HepG2 (cell line): ENCODE measurements at regions not wholly inside any gene's neighbourhood (a gene's known extent, or its start where the extent isn't known, plus 50 kb on each side); places are given as distances from the start of the nearest gene placed in this dataset.

Source experiments
- ADNP ChIP-seq: sonication (generic); formaldehyde crosslinking; IDR thresholded peaks from 2 replicates; pipeline ENCODE4 v1.4.0; 2020; ENCODE audit warnings: missing genetic modification reagents
- CREB1 ChIP-seq, 2 experiments: fragments of 450-650 bp in 1 of 2; IDR thresholded peaks; 2 replicates each; pipeline ENCODE4 v1.6.1; 2016 to 2017; ENCODE audit warnings: control low read depth in 1 of 2, mild to moderate bottlenecking in 1 of 2, missing compliant biosample characterization in 1 of 2, missing genetic modification characterization in 1 of 2
- HINFP ChIP-seq: sonication (generic); formaldehyde crosslinking; IDR thresholded peaks from 2 replicates; pipeline ENCODE4 v1.4.0; 2020; ENCODE audit warnings: low read depth, mild to moderate bottlenecking, missing genetic modification reagents
- HOXD1 ChIP-seq: sonication (generic); formaldehyde crosslinking; IDR thresholded peaks from 2 replicates; pipeline ENCODE4 v1.5.0; 2020; ENCODE audit warnings: missing genetic modification reagents
- SNAPC4 ChIP-seq: sonication (generic); formaldehyde crosslinking; IDR thresholded peaks from 2 replicates; pipeline ENCODE4 v1.4.0; 2020; ENCODE audit warnings: mild to moderate bottlenecking, missing genetic modification reagents
- ZBTB37 ChIP-seq: sonication (generic); formaldehyde crosslinking; IDR thresholded peaks from 2 replicates; pipeline ENCODE4 v1.4.0; 2020; ENCODE audit warnings: mild to moderate bottlenecking, missing genetic modification reagents
- ZNF136 ChIP-seq: sonication (generic); formaldehyde crosslinking; IDR thresholded peaks from 2 replicates; pipeline ENCODE4 v1.8.1; 2022; ENCODE audit warnings: low read depth, mild to moderate bottlenecking, moderate library complexity, missing genetic modification reagents
- ZNF251 ChIP-seq: sonication (generic); formaldehyde crosslinking; IDR thresholded peaks from 2 replicates; pipeline ENCODE4 v1.9.0; 2021; ENCODE audit warnings: mild to moderate bottlenecking, missing genetic modification reagents
- ZNF441 ChIP-seq: sonication (generic); formaldehyde crosslinking; IDR thresholded peaks from 2 replicates; pipeline ENCODE4 v1.7.0; 2021; ENCODE audit warnings: missing genetic modification reagents, borderline replicate concordance
- ZNF652 ChIP-seq: IDR thresholded peaks from 2 replicates; pipeline ENCODE4 v1.6.1; 2016; ENCODE audit warnings: low read depth, borderline replicate concordance

- TF ChIP-seq HINFP (CRISPR knock-in tag): no peak
- TF ChIP-seq ZNF251: no peak
- no peak for TF ChIP-seq SNAPC4 (CRISPR knock-in tag)
- no peak for TF ChIP-seq ZBTB37
- no peak for TF ChIP-seq ZNF136 (CRISPR knock-in tag)
- no peak for TF ChIP-seq ZNF652
- no peak for TF ChIP-seq ZNF441 (CRISPR knock-in tag)
- no peak for TF ChIP-seq ADNP (CRISPR knock-in tag)
- TF ChIP-seq CREB1 (IDR thresholded peaks at IDR 0.05): no peak
- TF ChIP-seq CREB1 (CRISPR knock-in tag; IDR thresholded peaks at IDR 0.05): no peak
- TF ChIP-seq HOXD1 (CRISPR knock-in tag): no peak
Measured at GRCh38 chr16:79656553-79657115, 56.1 kb upstream of the MAF start (continued).
